Transverse colon (tissue), 4 donors: ENCODE measurements at regions not wholly inside any gene's neighbourhood (a gene's known extent, or its start where the extent isn't known, plus 50 kb on each side); places are given as distances from the start of the nearest gene placed in this dataset.

Experiments
- DNase-seq: peaks from one replicate; pipeline ENCODE4 v3.0.0-alpha.2; 2019
- H3K27ac ChIP-seq, 4 donors: fragments of 200-600 bp; sonication (generic); 2 replicates each; pipeline ENCODE4 v1.5.1; 2016 to 2018; ENCODE audit warnings: inconsistent platforms in 4 of 4
- H3K27me3 ChIP-seq: fragments of 200-600 bp; sonication (generic); 2 replicates; pipeline ENCODE4 v1.5.1; 2017; ENCODE audit warnings: inconsistent platforms
- H3K36me3 ChIP-seq, 4 donors: fragments of 200-600 bp; sonication (generic); 2 replicates each; pipeline ENCODE4 v1.5.1; 2017 to 2019; ENCODE audit warnings: inconsistent platforms in 4 of 4
- H3K4me1 ChIP-seq, 4 donors: fragments of 200-600 bp; sonication (generic); 2 replicates each; pipeline ENCODE4 v1.5.1; 2017 to 2020; ENCODE audit warnings: inconsistent platforms in 4 of 4
- H3K4me3 ChIP-seq, 4 donors: fragments of 200-600 bp; sonication (generic); 1 replicate in 1 of 4; 2 replicates in 3 of 4; pipeline versions ENCODE4 v1.5.1 to v1.6.1; 2017 to 2019; ENCODE audit warnings: inconsistent platforms in 4 of 4
- H3K9me3 ChIP-seq, 2 donors: fragments of 200-600 bp; sonication (generic); 2 replicates each; pipeline ENCODE4 v1.5.1; 2017 to 2019; ENCODE audit warnings: inconsistent platforms in 2 of 2
- CTCF ChIP-seq, 5 experiments: fragments of 200-600 bp in 3 of 5; fragments of 450-650 bp in 2 of 5; sonication (generic) in 3 of 5; IDR thresholded peaks; 1 replicate in 2 of 5; 2 replicates in 3 of 5; pipeline ENCODE4 v1.5.1; 2016 to 2017; ENCODE audit warnings: antibody characterized with exemption in 5 of 5, inconsistent platforms in 3 of 5, mild to moderate bottlenecking in 2 of 5, moderate library complexity in 1 of 5
- EP300 ChIP-seq: sonication (generic); formaldehyde crosslinking; IDR thresholded peaks from one replicate; pipeline ENCODE4 v1.6.1; 2017; ENCODE audit warnings: antibody characterized with exemption, low read depth
- POLR2A ChIP-seq: fragments of 450-650 bp; IDR thresholded peaks from one replicate; pipeline ENCODE4 v1.6.1; 2016; ENCODE audit warnings: antibody characterized with exemption, mild to moderate bottlenecking, moderate library complexity
- POLR2AphosphoS5 ChIP-seq, 3 donors: sonication (generic); formaldehyde crosslinking; IDR thresholded peaks; one replicate each; pipeline ENCODE4 v1.6.1; 2016; ENCODE audit warnings: antibody characterized with exemption in 3 of 3
- WGBS, 2 donors: methylation state at CpG; one replicate each; pipeline ENCODE4 v1.1.5; 2018; ENCODE audit warnings: low coverage in 1 of 2; 5-methylcytosine and 5-hydroxymethylcytosine counted together
- in situ Hi-C, 4 donors: fragments of 200-750 bp; cut with MboI; loops; one replicate each; pipeline versions ENCODE4 v1.15.0 to v1.15.1; 2017; ENCODE audit warnings: low sequenced_read_pairs in 3 of 4, low pct_ligation_motif_present in 1 of 4, low pct_unique_long_range_greater_than_20kb in 1 of 4
- intact Hi-C: fragments of 100-400 bp; cut with DNase I; formaldehyde crosslinking; loops from one replicate; pipeline ENCODE4 v1.15.1; 2023; ENCODE audit warnings: low total_unique reads

- WGBS, 2 donors: 62 to 96% methylated on average over 2 of the region's 2 CpGs
- H3K27ac ChIP-seq: no peak overlapping the region
- no peaks in the 10 kb centered on the region for H3K9me3 ChIP-seq
- in situ Hi-C loops (no loop called here), intact Hi-C loops (no loop called here)
- TF ChIP-seq POLR2AphosphoS5 (IDR thresholded peaks at IDR 0.05): no peak
- no peak for TF ChIP-seq CTCF (IDR thresholded peaks at IDR 0.05)
- TF ChIP-seq EP300: no peak
- no peak for TF ChIP-seq POLR2A
- DNase-seq: no peak
- no peak overlapping the region for H3K4me3 ChIP-seq
- no peaks in the 10 kb centered on the region for H3K36me3 ChIP-seq
- H3K4me1 ChIP-seq: no peaks in the 10 kb centered on the region
- H3K27me3 ChIP-seq: no peaks in the 10 kb centered on the region
These were observed 78.3 kb upstream of the KCNK2 start for GRCh38 chr1:215004121-215004827.

- Histone ChIP-seq H3K27ac (no peak overlapping the region), H3K27me3 (no peaks in the 10 kb centered on the region), H3K4me1 (no peaks in the 10 kb centered on the region), H3K36me3 (no peaks in the 10 kb centered on the region), H3K9me3 (no peaks in the 10 kb centered on the region), H3K4me3 (no peak overlapping the region)
- WGBS, 2 donors: 49 to 67% methylated on average over 5 of the region's 5 CpGs
- TF ChIP-seq POLR2AphosphoS5 (IDR thresholded peaks at IDR 0.05) (no peak), POLR2A (no peak), EP300 (no peak), CTCF (IDR thresholded peaks at IDR 0.05) (no peak)
- in situ Hi-C loops: no loop called here
- intact Hi-C loops: no loop called here
- no peak for DNase-seq
These were observed 77.5 kb upstream of the KCNK2 start for GRCh38 chr1:215005078-215005477.

- no peaks in the 10 kb centered on the region for H3K9me3 ChIP-seq
- DNase-seq: no peak
- TF ChIP-seq EP300 (no peak), POLR2AphosphoS5 (IDR thresholded peaks at IDR 0.05) (no peak), CTCF (IDR thresholded peaks at IDR 0.05) (no peak), POLR2A (no peak)
- 69 to 81% methylated on average over 9 of the region's 9 CpGs for WGBS, 2 donors
- H3K27ac ChIP-seq: no peak overlapping the region
- in situ Hi-C loops: no loop called here
- H3K27me3 ChIP-seq: no peaks in the 10 kb centered on the region
- no peak overlapping the region for H3K4me3 ChIP-seq
- intact Hi-C loops: no loop called here
- no peaks in the 10 kb centered on the region for H3K36me3 ChIP-seq
- no peaks in the 10 kb centered on the region for H3K4me1 ChIP-seq
These were observed 76.7 kb upstream of the KCNK2 start for GRCh38 chr1:215005656-215006345.

GRCh38 chr1:215007880-215008279, 74.7 kb upstream of the KCNK2 start:
- H3K27me3 ChIP-seq: no peaks in the 10 kb centered on the region
- no peaks in the 10 kb centered on the region for H3K4me1 ChIP-seq
- TF ChIP-seq CTCF (IDR thresholded peaks at IDR 0.05) (no peak), EP300 (no peak), POLR2A (no peak), POLR2AphosphoS5 (IDR thresholded peaks at IDR 0.05) (no peak)
- H3K9me3 ChIP-seq: no peaks in the 10 kb centered on the region
- DNase-seq: no peak
- H3K27ac ChIP-seq: no peak overlapping the region
- no peaks in the 10 kb centered on the region for H3K36me3 ChIP-seq
- in situ Hi-C loops (no loop called here), intact Hi-C loops (no loop called here)
- no peak overlapping the region for H3K4me3 ChIP-seq
